HG03064 (cell line): ENCODE measurements at regions not wholly inside any gene's neighbourhood (a gene's known extent, or its start where the extent isn't known, plus 50 kb on each side); places are given as distances from the start of the nearest gene placed in this dataset.
"Not testable (repeated sequence)": the region's sequence is repeated elsewhere in the genome, so short reads cannot be mapped to it uniquely, and the experiment has no call there.

Experiments
- ATAC-seq: cut with Tn5 transposase; IDR thresholded peaks from one replicate; pipeline ENCODE4 v1.9.1; 2021; ENCODE audit warnings: low read depth; ENCODE audit not compliant: unreplicated experiment

DNA sequence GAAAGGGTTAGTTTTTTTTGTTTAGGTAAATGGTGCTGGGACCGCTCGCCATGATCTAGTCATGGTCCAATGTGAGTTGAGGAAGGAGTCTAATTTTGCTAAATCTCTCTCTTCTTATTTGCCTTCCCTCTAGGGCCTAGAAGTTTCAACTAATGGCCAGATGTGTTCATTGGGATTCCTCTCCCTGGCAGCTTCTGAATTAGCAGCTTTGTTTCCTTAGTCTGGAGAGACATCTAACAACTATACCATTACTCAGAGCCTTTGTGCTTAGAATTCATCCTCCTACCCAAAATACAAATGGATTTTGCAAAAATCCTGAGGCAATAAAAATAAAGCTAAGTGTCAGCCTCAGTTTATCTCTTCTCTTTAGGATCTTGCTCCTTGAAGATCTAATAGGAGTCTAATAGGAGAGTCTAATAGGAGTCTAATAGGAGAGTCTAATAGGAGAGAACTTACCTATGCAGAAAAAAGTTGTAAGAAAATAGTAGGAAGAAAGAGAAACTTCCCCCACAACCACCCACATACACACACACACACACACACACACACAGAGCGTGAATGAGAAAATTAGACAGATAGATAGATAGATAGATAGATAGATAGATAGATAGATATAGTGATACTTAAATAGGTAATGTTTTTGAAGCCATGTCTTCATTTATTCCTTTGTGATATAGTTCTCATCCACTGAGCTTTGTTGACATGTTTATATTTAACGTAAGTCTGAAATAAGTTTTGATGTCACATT is 980.5 kb upstream of the CNTN5 start:
- no peak for ATAC-seq

DNA sequence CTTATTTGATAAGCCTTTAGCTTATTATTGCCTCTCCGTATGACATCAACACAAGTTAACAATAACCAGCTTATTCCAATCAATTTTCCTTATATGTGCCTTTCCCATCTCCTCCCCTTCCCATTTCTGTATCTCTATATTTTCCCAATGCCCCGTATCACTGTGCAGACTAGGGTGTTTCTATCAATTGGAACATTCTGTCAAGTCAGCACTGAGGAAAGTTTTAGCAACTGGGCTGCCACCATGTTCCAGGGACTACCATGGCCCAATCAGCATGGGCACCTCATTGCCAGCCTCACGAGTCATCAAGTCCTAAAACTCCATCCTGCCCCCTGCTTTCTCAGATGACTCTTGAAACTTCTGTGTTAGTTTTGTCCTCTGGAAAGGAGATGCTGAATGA is 973.1 kb upstream of the CNTN5 start:
- no peak for ATAC-seq

DNA sequence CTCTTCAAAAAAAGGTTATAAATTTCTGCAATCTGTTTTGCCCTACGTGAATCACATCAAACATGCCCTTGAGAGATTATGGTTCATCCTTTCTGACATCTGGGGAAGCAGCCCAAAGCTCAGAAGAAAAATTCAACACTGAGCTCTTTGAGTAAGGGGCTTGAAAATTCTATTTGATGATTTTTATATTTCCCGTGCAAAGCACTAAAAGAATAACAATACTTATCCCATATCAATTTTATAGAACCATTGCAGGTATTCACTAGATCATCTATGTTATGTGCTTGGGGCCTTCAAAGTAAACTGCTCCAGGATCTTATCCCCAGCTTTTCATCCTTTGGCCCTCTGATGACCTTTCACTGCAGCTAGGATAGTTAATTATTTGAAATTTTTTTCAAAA is 966.9 kb upstream of the CNTN5 start:
- no peak for ATAC-seq

DNA sequence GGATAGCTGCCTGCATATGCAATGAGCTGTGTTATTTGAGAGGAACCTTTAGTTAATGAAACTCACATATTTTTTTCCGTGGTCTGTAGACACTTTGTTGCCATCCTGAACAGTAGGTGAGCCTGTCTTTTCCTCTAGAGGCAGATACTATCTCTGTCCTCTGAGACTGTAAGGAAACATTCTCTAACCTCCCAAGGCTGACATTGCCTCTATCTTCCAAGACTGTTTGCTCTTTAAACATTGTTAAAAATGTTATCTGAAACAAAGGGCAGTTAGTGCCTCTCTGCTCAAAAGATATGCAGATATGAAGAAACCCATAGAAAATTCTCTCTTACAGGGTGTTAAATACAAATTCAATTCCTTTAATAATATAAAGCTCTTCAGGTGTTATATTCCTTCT is 963.8 kb upstream of the CNTN5 start:
- ATAC-seq = no peak

DNA sequence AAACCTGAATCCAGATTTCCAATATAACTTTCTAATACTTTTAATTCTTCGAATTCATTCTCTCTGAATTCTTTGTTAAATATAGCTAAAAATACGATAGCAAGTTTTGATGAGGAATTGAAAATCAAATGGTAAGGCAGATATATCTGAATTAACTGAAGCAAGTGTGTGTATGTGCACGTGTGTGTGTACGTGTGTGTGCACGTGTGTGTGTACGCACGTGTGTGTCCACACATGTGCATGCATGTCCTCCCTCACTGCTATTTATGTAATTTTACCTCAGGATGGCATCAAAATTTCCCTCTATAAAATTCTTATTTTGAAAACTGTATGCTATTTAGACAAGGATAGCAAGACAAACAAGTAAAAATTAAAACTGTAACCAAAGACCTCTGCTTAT is 961.3 kb upstream of the CNTN5 start:
- no peak for ATAC-seq

DNA sequence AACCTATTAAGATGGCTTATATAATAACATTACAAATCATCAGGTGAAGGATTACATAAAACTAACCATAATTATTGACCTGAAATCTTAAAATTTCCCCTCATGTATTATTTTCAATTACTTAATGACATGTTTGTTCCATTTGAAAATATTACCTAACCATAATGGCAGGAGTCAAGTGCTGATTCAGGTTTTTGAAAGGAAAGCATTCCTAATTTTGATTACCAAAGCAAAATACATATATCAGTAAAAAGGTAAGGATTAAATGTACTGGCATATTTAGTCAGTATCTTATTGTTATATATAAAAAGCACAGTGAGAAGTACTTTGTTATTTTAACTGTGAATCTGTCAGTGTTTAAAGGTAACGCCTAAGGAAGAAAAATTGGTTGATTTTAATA is 960.0 kb upstream of the CNTN5 start:
- no peak for ATAC-seq

DNA sequence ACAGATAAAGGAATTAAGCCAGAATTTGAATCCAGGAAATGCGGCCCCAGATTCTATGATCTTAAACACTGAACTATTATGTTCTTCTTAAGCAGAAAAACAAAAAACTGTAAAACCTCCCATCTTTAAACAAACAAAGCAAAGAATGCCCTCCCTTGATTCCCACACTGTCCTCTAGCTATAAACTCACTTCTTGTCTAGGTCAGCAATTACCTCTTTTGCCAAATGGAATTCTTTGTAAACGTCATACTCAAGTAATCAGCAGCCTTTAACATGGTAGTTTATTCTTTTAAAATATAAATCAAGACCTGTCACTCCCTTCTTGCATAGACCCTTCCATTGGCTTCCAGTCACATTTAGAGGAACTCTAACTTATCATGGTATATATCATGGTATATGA is 958.9 kb upstream of the CNTN5 start:
- no peak for ATAC-seq

DNA sequence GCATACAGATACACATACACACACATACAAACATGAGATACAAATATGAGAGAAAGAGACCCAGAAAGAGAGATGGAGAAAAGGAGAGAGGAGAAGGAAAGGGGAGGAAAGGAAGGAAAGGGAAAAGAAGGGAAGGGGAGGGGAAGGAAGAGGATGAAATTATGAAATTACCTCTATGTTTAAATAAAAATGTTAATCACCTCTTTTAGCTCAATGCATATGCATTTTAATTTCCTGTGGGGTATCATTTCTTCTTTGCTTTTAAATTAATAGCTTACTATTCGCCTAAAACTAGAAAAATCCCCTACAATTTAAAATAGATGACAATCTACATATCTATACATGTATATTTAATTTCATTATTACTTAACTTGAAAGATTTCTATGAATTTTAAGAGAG is 958.0 kb upstream of the CNTN5 start:
- ATAC-seq = no peak

DNA sequence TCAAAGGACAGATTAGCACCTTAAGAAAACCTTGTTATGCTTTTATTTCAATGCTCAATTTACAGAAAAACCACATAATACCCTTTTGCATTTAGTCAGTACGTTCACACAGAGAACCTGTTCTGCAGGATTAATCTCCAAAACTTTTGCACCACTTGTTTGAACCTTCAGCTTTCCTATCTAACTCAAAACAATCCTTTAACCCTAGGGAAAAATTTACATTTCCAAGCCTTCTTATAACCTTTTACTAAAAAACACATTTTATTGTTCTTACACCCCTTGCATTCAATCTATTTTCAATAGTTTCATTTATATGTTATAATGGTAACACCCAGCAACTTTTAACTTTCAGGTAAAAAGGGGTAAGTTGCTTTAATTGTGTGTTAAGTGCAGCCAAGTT is 952.5 kb upstream of the CNTN5 start:
- no peak for ATAC-seq

DNA sequence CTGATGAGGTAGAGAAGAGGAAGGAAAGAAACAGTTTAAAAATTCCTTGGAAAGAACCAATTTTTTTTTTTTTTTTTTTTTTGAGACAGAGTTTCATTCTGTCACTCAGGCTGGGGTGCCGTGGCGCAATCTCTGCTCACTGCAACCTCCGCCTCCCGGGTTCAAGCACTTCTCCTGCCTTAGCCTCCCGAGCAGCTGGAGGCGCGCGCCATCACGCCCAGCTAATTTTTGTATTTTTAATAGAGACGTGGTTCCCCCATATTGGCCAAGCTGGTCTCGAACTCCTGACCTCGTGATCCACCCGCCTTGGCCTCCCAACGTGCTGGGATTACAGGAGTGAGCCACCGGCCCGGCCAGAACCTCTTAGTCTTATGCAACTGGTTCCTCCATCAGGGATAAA is 951.6 kb upstream of the CNTN5 start:
- ATAC-seq = not testable (repeated sequence)

DNA sequence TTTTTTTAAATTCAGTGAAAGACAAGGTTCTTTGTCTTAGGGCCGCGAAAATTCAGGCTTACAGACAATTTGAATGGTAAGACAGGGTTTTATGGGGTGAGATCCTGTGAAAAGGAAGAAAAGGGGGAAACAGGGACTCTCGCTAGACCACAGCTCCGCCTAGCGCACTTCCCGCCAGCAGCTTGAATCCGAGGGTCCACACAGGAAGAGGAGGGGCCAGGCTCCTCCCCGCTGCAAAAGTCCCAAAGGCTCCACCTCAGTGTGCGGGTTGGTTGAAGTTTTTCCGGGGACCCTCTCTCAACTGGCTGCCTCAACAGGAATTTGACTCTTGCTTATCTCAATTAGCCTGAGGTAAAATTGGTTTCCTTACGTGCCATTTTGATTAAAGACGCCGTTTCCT is 950.9 kb upstream of the CNTN5 start:
- no peak for ATAC-seq

DNA sequence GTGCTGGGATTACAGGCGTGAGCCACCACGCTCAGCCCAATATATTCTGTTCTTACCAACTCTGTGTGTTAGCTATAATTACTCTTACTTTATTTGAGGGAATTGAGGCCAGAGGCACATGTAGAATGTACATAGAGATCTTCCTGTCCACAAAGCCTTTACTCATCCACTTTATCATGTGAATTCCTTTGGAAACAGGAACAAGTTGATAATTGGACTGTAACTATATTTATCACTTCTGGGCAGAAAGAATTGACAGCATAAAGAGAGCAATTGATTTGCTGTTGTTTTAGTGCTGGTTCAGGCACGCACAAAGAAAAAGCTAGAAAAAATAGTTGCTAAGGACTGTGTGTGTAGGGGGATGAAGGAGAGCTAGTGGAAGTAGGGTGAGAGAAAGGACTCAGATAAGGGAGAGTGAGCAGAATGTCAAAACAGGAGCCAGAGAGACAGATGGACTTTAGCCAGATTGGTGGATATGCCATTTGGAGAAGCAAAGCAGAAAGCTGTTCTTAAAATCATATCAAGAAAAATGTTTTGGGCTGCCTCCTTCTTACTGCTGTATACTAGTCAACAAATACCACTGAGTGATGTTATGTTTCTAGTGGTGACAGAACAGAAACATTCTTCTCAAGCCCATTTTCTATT is 929.8 kb upstream of the CNTN5 start:
- no peak for ATAC-seq

DNA sequence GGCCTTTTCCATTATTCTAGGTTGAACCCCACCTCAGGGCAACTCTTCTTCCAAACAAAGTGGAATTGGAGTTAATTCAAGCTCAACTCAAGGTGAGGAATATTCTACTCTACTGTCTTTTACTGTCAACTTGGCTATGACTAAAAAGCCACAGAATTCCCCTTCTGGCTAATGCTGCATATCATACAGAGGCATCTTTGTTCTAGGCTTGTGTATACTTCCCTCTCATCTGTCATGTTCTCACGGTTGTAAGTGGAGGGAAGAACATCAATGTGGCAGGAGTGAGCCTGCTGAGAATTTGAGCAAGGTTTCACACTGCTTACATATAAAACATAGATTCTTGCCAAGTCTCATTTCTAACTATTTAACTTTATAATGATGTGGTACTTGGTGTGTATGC is 921.4 kb upstream of the CNTN5 start:
- no peak for ATAC-seq

DNA sequence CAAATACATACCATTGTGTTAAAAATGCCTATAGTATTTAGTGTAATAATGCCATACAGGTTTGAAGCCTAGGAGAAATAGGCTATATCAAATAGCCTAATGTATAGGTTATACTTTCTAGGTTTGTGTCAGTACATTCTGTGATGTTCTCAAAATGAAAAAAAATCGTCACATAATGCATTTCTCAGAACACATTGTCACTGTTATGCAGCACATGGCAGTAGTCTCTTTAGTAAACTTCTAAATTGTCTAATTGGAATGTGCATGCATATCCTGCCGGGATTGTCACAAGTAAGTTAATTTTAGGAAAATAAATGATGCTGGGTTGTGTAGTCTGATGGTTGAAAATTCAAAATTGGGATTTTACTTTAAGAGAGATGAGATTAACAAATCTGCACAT is 920.1 kb upstream of the CNTN5 start:
- no peak for ATAC-seq

DNA sequence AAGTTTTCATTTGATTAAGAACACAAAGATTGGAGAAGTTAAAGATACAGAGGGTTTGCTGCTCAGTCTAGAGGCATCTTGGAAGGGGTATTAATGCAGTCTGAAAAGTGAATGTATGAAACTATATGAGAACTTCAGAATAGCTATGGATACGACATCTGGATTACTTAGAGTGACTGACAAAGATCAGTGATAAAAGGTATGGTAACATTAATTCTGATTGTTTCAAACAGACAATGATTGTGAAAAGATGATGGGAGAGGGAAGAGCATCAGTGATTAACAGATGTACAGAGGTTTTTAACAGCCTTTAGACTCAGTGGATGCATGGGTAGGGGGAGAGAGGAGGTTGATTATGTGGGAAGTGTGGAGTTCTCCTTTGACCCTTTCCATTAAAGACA is 919.4 kb upstream of the CNTN5 start:
- no peak for ATAC-seq

DNA sequence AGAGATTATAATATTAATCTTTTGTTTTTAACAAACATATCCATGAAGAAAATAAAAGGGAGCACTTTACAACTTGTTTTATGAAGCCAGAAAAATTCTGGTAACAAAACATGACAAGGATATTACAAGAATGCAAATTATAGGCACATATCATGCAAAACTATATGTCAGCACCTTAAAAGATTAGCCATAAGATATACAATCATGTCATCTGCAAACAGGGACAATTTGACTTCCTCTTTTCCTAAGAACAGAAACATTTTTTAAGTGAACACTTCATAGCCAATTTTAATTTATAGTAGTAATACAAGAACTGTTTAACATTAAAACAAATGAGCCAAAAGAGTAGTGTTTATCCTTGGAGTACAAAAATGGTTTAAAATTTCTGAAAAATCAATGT is 916.5 kb upstream of the CNTN5 start:
- no peak for ATAC-seq

DNA sequence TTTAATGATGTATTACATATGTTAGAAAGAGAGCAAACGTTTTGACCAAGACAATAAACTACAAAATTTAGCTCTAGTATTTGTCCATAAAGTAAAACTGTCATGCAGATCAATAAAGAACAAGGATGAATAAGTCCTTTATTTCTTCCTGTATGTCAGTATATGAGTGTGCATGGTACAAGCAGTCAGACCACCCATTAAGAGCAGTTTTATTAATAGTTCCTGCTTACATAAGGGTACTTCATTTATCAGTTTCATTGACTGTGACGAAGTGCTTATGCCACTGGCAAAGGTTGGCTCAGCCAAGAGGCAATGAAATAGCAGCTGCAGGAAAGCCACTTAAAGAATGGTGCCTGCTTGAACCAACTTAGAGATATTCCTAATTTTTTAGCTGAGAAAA is 913.0 kb upstream of the CNTN5 start:
- no peak for ATAC-seq

DNA sequence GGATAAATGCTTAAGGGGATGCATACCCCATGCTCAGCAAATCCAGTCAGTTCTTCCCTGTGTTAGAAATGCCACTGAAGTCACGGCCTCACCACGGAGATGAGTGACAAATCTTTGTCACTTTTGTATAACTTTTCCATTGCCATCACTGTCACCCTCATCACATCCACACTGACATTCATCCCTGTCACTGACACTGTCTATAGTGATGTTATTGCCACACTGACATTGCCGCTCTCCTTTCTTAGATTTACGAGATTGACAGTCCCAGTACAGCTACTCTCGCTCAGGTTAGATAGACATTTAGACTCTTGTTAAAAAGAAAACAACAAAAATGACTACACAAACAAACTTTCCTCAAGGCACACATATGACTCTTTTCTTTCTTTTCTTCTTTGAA is 910.7 kb upstream of the CNTN5 start:
- no peak for ATAC-seq

DNA sequence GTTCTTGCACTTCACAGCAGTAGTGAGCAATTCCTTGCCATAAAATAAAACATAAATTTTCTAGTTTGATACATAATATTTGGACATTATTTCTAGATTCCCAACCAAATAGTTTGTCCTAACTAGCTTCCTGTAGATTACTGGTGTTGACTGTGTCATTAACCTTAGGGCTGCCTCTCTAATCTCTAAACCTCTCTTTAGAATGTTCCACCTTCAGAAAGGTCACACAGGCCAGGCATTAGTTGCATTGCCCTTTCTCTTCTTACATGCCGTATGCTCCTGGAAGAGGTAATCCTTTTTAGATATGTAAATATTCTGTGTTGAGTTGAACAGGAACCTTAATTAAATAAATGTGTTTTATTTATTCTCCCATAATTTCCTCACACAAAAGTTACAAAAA is 904.9 kb upstream of the CNTN5 start:
- ATAC-seq = no peak

DNA sequence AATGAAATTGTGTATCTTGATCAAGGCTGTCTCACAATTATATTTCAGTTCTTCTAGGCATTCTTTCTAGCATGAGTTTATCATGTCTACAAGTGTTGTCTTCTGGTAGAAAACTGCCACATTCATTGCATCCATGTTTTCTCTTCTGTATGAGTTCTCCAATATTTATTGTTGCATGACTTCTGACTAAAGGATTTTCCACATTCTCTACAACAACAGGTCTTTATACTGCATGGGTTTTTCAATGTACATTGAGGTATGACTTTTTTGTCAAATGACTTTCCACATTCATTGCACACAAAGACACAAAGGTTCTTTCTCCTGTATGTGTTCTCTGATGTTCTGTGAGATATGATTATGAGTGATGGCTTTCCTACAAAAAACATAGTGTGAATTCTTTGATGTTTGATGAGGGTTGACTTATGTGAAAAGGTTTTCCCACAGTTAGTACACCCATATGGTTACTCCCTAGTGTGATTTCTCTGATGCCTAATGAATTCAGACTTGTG is 890.6 kb upstream of the CNTN5 start:
- no peak for ATAC-seq

DNA sequence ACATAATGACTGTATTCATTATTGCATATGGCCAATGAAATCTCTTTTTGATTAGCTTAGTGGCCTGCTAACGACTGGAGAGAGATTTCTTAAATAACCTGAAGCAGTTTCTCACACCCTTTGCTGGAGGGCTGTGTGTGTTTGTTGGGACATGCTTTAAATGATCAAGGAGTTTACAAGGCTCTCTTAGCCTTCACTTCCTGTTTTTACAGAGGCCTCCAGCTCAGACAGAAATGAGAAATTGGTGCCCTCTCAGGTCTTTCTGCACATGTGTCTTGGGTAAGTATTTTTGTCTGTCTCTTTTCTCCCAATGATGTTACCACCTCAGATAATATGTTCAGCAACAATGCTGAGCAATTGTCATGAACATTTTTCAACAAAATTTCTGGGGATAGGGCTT is 884.4 kb upstream of the CNTN5 start:
- no peak for ATAC-seq

DNA sequence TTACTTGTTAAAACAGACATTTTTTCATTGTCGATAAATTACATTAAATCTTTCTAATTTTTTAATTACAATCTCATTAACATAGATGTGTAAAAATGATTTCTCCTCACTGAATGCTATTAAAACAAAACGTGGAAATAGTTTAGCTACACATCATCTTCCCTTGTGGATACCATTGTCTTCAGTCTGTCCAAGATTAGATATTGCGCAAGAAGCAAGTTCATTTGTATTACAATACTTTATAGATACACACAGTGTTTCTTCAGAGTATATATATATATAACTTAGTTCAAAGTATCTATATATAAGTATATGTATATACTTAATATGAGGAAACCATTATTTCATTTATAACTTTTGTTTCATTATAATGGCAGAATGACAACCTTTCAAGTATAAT is 883.3 kb upstream of the CNTN5 start:
- ATAC-seq = no peak
